IPS DF 6.9 (cell line): ENCODE measurements at regions not wholly inside any gene's neighbourhood (a gene's known extent, or its start where the extent isn't known, plus 50 kb on each side); places are given as distances from the start of the nearest gene placed in this dataset.

Source experiments
- DNase-seq: peaks from one replicate; pipeline ENCODE4 v3.0.0-alpha.2; 2013; ENCODE audit warnings: low read depth, low spot score
- H3K27ac ChIP-seq: one replicate; pipeline ENCODE4 v1.5.1; 2013; ENCODE audit warnings: low read length, control low read depth
- H3K27me3 ChIP-seq: 2 replicates; pipeline ENCODE4 v1.6.1; 2013; ENCODE audit warnings: mild to moderate bottlenecking, low read length; ENCODE audit not compliant: control insufficient read depth, insufficient read depth
- H3K36me3 ChIP-seq: 2 replicates; pipeline ENCODE4 v1.6.1; 2013; ENCODE audit warnings: low read length; ENCODE audit not compliant: control insufficient read depth, insufficient read depth
- H3K4me1 ChIP-seq: 2 replicates; pipeline ENCODE4 v1.6.1; 2013; ENCODE audit warnings: low read length; ENCODE audit not compliant: control insufficient read depth, insufficient read depth
- H3K4me3 ChIP-seq: 2 replicates; pipeline ENCODE4 v1.5.1; 2013; ENCODE audit warnings: mild to moderate bottlenecking, low read length
- H3K9me3 ChIP-seq: 2 replicates; pipeline ENCODE4 v1.6.1; 2013; ENCODE audit warnings: low read length, inconsistent platforms; ENCODE audit not compliant: control insufficient read depth, insufficient read depth
- WGBS: extraction: QIAGEN DNeasy Blood & Tissue Kit; methylation state at CpG from one replicate; pipeline ENCODE4 v1.1.7; 2013; ENCODE audit warnings: mixed read lengths, missing lambda C conversion rate; ENCODE audit not compliant: insufficient read length, insufficient coverage; 5-methylcytosine and 5-hydroxymethylcytosine counted together

DNA sequence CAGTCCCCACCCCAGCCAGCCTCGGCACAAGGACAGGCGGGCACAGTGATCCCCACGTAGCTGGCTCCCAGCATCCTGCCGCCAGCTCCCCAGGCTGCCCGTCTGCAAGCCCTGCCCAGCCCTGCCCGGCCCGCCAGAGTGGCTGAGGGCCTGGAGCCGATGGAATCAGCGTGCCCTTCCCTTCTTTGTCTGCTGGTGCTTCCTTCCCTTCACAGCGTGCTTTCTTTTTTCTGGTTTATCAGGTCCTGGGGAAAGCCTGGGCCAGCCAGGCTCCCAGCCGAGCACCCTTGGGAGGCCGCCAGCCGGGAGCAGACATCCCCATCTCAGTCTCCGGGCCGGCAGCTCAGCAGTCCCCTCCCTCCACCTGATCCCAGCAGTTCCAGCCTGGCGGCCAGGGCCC lies 54.7 kb upstream of the SMAD6 start:
- no peak for DNase-seq
- WGBS = no CpG with 5 or more reads among the region's 16 CpGs
- H3K9me3 ChIP-seq = no peaks in the 10 kb centered on the region

DNA sequence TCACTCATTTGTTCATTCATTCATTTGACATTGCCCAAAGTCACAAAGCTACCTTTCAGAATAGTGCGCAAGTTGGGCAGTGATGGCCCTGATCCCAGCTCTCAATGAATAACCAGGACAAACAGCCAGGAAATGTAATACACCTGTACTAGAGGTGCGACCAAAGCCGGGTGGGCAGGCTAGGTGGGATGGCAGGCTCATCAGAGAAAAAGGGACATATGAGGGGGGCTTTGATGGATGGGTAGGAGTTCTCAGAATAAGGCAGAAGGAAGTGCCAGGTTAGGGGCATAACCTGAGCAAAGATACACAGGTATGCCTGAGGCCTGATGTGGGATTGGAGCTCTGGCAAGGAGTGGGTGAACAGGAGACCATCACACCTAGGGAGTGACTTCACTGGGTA lies 53.4 kb upstream of the SMAD6 start:
- Histone ChIP-seq H3K4me3 (no peak overlapping the region), H3K36me3 (0 out of 2 replicates have a peak, but pooled peaks cover 2% of the 10 kb centered on the region), H3K27ac (no peak overlapping the region), H3K9me3 (no peaks in the 10 kb centered on the region), H3K27me3 (no peaks in the 10 kb centered on the region), H3K4me1 (no peaks in the 10 kb centered on the region; the same call in 1 of the 2 replicates)
- no CpG with 5 or more reads among the region's 3 CpGs for WGBS
- no peak for DNase-seq

More for the DNA sequence above, 54.7 kb upstream of the SMAD6 start:
- Histone ChIP-seq H3K36me3 (0 out of 2 replicates have a peak, but pooled peaks cover 2% of the 10 kb centered on the region), H3K27ac (no peak overlapping the region), H3K4me3 (no peak overlapping the region), H3K27me3 (no peaks in the 10 kb centered on the region), H3K4me1 (no peaks in the 10 kb centered on the region; the same call in 1 of the 2 replicates)

DNA sequence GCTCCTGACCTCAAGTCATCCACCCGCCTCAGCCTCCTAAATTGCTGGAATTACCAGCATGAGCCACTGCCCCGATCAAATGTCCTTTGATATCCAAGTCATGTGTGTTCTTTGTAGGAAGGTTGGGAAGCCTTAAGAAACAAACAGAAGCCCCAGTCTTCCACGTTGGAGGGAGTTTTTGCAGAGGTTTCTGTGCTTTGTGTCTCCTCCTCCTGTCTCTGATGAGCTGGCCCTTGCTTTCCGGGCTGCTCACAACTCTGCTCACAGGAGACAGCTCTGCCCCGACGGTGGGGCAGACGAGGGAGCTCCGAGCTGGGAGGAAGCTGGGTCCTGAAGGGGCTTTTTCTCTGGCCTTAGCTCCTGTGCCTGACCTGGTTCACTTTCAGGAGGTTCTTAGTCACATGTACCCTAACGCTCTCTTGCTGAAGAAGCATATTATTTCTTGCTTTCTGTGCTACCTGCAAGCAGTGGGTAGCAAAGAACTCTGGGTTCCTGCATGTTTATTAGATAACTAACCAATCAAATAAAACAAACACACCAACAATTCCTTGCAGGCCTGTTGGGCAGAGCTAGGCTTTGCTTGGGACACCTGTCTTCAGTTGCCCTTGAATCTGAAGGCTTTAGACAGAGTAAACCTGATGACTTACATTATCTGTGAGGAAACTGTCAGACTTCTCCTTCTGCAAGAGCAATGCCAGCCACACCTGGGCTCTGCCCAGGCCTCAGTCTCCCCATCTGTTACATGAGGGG lies 52.6 kb upstream of the SMAD6 start:
- WGBS = no CpG with 5 or more reads among the region's 9 CpGs
- H3K27ac ChIP-seq = no peak overlapping the region
- no peak for DNase-seq
- H3K27me3 ChIP-seq = no peaks in the 10 kb centered on the region
- H3K36me3 ChIP-seq = 0 out of 2 replicates have a peak, but pooled peaks cover 2% of the 10 kb centered on the region
- H3K9me3 ChIP-seq = no peaks in the 10 kb centered on the region
- H3K4me3 ChIP-seq = no peak overlapping the region
- no peaks in the 10 kb centered on the region; the same call in 1 of the 2 replicates for H3K4me1 ChIP-seq

DNA sequence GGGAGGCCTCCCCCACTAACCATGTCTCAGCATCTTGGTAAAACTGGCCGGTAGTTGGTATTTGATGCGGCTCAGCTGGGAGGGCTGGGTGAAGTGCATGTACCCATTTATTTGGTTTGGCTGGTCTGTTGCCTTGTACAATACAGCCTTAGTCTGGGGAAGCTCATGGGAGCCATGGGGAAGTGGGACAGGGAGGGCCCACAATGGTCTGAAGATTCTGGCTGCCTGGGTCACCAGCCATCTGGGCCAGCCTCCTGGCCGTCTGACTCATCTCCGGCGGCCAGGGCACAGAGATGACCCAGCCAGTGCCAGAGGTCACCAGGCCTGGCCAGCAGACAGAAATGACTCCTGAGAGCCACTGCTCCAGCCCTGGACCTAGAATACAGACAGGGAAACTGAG lies 51.6 kb upstream of the SMAD6 start:
- Histone ChIP-seq H3K4me3 (no peak overlapping the region), H3K4me1 (peaks cover under 1% of the 10 kb centered on the region), H3K36me3 (0 out of 2 replicates have a peak, but pooled peaks cover 2% of the 10 kb centered on the region), H3K9me3 (no peaks in the 10 kb centered on the region), H3K27me3 (no peaks in the 10 kb centered on the region), H3K27ac (no peak overlapping the region)
- DNase-seq = no peak
- no CpG with 5 or more reads among the region's 5 CpGs for WGBS

DNA sequence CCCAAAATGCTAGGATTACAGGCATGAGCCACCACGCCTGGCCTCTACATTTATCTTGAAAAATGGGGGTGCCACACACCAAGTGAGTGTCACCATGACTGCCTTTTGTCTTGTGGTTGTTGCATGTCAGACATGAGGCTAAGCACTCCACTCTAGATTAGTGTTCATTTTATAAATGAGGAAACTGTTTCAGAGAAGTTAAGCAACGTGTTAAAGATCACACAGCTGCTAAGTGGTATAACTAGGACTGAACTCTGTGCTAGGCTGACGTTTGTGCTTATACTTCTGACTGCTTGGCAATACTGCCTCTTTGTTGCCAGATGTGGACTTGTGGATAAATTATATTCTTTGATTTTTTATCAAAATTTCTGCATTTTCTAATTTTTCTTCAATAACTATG lies 50.8 kb upstream of the SMAD6 start:
- DNase-seq = no peak
- Histone ChIP-seq H3K9me3 (no peaks in the 10 kb centered on the region), H3K27ac (no peak overlapping the region), H3K27me3 (no peaks in the 10 kb centered on the region), H3K36me3 (0 out of 2 replicates have a peak, but pooled peaks cover 2% of the 10 kb centered on the region), H3K4me1 (peaks cover 5% of the 10 kb centered on the region), H3K4me3 (no peak overlapping the region)
- no CpG with 5 or more reads among the region's 3 CpGs for WGBS

- WGBS = no CpG with 5 or more reads among the region's 5 CpGs
- no peak for DNase-seq
- Histone ChIP-seq H3K4me3 (no peak overlapping the region), H3K9me3 (no peaks in the 10 kb centered on the region), H3K27me3 (no peaks in the 10 kb centered on the region), H3K36me3 (0 out of 2 replicates have a peak, but pooled peaks cover 2% of the 10 kb centered on the region), H3K27ac (no peak overlapping the region), H3K4me1 (peaks cover 5% of the 10 kb centered on the region)
Observed at GRCh38 chr15:66651913-66652642, 50.0 kb upstream of the SMAD6 start.
